Activated CD4-positive, alpha-beta T cell treated with anti-CD3 and anti-CD28 coated beads, Interleukin-10, Interleukin-2, amounts not matched to agents 100 ng/mL and 50 ng/mL, durations not matched to agents 16 hours and 8 hours (primary cell): ENCODE measurements at regions not wholly inside any gene's neighbourhood (a gene's known extent, or its start where the extent isn't known, plus 50 kb on each side); places are given as distances from the start of the nearest gene placed in this dataset.
A peak's percentile ranks its signal among the peaks of the same experiment; 100 is the strongest.
"Not testable (repeated sequence)": the region's sequence is repeated elsewhere in the genome, so short reads cannot be mapped to it uniquely, and the experiment has no call there.

Source experiments
- DNase-seq: peaks from one replicate; pipeline ENCODE4 v3.0.0-alpha.2; 2020

DNA sequence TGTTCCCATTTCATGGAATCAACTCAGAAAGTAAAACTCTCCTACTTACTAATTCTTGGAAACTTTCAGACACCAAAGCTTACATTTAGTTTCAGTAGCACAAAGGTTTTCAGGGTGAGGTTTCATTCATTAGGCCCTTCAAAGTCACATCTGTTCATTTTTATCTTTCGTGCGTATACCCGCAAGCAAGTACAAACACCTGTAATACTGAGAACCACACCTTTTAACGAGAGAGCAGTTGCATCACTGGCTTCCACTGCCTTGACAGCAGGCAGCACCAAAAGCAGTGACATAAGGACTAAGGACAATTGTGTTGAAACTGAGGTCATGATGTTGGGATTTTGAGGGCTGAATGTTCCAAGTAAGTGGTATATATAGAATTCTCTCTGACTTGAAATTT lies 60.5 kb downstream of the GOLGA6L22 start:
- DNase-seq: peak; percentile 33

DNA sequence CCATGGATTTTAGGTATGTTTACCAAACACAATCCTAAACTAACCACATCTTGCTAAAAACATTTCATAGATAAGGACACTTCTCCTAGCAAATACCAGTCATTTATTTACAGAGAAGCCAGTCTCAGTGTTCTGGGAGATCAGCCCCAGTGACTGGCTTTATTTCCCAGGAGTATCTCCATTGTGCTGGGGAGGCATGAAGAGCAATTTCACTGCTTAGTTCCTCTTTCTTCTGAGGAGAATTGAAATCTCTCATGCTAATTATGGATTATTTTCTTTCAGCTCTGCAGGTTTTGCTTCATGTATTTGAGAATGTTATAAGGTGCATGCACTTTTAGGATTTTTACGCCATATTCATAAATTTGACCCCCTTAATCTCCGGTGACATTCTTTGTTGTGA lies 67.8 kb downstream of the GOLGA6L22 start:
- DNase-seq: not testable (repeated sequence)

DNA sequence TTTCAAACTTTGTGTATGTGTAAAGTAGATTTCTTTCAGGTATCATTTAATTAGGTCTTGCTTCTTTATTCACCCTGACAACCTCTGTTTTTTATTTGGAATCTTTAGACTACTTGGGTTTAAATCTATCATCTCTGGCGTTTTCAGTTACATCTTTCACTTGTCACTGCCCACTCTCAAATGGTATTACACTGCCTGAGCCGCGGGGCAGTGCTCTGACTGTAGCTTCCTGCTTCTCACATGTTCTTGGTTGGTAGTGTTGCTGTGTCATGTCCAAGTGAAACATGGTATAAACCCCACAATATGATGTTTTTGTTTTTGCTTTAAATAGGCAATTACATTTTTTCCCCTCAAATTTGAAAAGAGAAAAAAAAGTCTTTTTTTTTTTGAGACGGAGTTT lies 68.3 kb downstream of the GOLGA6L22 start:
- DNase-seq: peak; percentile 0

DNA sequence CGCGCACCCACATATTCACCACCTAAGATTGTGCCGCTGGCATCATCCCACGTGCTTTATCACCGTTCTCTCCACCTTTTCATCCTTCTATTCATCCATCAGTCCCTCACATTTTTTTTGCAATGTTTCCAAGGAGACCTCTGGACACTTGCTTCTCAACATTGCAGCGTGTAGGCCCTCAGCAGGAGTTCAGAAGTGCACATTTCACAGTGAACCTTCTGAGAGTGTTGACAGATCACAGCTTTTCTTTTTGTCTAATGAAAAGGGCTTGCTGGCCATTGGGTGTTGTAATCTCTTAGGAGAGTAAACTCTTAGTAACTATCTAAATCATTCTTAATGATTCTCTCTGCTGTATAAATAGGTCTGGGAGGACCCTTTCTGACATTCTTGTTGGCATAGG lies 70.5 kb downstream of the GOLGA6L22 start:
- not testable (repeated sequence) for DNase-seq

DNA sequence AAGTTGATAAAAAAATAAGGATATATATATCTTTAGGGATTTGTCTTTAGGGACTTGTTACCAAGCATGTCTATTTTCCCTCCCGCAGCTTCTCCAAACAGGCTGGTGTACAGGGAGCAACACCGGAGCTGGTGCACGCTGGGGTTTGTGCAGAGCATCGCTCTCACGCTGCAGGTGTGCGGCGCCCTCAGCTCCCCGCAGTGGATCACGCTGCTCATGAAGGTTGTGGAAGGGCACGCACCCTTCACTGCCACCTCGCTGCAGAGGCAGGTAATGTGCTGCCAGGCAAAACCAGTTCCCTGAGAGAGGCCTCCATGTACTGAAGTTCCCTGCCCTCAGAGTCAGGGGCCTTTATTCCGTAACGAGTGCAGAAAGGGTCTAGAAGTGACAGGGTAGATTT lies 101.0 kb downstream of the GOLGA6L22 start:
- not testable (repeated sequence) for DNase-seq

DNA sequence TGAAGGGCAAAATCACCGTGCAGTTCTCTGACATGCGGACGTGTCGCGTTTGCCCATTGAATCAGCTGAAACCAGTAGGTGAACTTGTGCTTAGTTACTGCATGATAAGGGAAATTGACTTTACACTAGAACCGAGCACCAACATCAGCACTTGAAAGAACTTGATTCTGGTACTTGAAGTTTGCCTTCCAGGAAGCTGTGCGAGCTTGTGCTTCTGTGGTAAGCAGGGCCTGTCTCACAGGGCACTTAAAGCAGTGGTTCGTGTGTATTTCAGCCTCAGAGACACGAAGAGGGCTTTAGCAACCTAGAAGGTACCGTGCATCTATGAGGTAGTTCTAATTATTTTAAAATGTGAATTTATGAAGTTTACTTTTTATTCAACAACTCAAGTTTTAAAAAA lies 103.0 kb downstream of the GOLGA6L22 start:
- not testable (repeated sequence) for DNase-seq

DNA sequence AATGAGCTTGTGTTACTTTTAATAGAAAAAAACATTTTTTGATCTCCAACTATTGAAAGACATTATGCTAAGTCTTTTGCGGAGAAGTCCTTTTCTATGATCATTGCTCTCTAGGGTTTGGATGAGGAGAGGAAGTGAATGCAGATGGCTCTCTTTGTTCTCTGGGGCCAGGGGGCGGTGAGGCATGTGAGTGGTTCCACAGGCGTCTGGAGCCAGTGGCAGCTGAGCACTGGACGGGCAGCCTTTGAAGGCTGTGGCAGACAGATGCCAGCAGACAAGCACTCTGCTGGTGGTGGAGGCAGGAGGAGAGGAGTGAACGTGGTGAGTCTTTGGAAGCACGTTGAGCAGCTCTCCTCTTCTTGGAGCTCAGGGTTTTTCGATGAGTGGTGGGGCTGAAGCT lies 107.8 kb downstream of the GOLGA6L22 start:
- DNase-seq: not testable (repeated sequence)

DNA sequence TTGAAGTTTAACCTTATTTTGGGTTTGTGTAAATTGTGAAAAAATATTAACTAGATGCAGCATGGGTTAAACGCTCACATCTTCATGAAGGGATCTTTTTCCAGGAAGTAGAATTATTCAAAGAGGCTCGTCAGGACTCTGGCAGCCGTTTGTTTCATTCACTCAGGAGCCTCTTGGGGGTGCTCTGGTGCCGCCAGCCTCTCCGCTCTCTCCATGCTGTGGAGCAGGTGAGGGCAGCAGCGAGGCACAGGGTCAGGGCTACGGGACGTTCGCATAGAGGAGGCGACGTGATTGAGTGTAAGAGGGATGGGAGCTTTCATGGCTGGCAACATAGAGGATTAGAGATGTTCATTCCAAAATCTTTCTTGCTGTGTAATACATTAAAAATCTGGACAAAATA lies 110.8 kb downstream of the GOLGA6L22 start:
- not testable (repeated sequence) for DNase-seq

DNA sequence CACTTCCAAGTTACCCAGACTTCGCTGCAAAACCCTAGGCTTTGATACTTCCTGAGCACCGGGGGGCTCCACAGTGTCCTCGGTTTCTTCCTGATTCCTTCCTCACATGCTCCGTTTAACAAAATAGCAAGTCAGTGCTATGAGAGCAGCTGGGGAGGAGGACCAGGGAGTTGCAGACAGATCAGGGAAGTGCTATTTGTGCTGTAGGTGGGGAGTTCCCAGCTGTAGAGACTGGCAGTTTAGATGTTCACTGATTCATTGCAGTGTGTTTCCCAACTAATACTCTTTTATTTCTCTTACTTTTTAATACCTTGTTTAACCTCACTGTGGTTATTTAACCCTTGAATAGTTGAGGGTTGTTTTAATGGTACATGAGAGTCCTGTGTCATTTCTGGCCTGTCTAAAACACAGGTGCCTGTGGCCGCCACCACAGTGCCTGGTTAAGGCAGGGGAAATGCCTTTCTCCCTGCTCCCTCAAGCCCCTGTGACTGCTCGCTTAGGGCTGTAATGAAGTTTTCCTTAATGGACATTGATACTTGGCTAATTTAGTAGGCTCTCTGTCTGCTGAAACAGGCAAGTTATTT lies 113.5 kb downstream of the GOLGA6L22 start:
- not testable (repeated sequence) for DNase-seq

DNA sequence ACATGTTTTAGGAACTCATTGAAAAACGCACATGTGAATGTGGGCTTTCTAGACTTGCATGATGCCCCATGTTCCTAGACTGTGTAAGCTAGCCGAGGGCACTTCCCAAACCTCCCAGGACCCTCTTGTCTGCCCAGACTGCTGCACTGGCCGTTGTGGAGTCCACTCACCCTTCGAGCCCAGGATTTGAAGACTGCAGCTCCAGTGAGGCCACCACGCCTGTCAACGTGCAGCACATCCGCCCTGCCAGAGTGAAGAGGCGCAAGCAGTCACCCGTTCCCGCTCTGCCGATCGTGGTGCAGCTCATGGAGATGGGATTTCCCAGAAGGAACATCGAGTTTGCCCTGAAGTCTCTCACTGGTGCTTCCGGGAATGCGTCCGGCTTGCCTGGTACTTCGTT lies 114.1 kb downstream of the GOLGA6L22 start:
- not testable (repeated sequence) for DNase-seq

DNA sequence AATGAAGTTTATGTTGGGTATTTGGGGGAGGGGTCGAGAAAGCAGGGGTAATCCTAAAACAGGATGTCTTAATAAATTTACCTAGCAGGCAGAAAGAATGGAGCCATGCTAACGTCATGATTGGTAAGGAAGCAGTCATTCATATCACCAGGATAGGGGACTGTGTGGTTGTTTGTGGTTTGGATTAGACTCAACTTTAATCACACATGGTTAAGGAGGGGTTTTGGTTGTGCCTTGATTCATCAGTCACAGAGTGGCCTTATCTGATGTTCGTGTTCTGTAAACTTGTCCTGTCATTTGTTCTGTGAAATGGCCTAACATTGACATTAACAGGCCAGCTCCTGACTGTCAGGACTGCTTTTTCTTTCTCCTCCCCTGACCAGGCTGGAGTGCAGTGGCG lies 119.1 kb downstream of the GOLGA6L22 start:
- not testable (repeated sequence) for DNase-seq

DNA sequence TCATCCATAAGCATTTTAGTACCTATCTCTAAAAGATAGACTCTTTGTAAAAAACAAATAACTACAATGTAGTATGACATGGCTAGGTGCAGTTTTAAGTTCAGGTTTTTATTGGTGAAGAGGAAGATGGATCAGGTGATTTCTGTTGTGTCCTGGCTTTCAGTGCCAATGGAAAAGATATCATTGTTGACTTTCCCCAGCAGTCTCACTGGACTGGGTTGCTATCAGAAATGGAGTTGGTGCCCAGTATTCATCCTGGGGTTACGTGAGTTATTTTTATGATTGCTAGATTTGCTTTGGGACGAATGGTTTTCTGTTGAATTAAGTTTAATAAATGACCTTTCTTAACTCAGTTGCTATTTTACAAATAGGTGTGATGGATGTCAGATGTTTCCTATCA lies 120.5 kb downstream of the GOLGA6L22 start:
- DNase-seq: not testable (repeated sequence)

DNA sequence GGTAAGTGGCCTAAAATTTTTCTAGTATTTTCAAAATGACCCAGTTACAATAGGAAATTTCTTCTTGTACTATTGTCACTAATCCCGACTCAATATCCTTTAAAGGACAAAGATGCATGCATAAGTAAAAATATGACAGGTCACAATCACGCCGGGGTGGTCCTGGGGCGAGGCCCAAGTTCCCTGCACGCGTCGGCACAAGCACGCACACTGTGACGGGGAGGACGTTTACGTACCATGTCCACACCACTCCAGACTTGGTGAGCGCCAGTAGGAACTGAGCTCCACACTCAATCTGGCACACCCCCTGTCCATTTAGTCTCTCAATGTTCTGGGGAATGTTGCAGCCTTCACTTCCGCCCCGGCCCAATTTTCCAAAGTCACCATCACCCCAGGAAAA lies 128.7 kb downstream of the GOLGA6L22 start:
- DNase-seq: not testable (repeated sequence)

DNA sequence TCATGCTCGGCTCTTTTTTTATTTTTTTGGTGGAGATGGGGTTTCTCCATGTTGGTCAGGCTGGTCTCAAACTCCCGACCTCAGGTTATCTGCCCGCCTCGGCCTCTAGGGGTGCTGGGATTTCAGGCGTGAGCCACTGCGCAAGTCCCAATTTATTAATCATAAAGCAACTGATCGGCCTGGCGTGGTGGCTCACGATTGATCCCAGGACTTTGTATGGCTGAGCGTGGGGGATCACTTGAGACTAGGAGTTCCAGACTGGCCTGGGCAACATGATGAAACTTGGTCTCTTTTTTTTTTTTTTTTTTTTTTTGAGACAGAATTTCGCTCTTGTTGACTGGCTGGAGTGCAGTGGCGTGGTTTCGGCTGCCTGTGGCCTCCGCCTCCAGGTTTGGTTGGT lies 139.8 kb downstream of the GOLGA6L22 start:
- DNase-seq: not testable (repeated sequence)

DNA sequence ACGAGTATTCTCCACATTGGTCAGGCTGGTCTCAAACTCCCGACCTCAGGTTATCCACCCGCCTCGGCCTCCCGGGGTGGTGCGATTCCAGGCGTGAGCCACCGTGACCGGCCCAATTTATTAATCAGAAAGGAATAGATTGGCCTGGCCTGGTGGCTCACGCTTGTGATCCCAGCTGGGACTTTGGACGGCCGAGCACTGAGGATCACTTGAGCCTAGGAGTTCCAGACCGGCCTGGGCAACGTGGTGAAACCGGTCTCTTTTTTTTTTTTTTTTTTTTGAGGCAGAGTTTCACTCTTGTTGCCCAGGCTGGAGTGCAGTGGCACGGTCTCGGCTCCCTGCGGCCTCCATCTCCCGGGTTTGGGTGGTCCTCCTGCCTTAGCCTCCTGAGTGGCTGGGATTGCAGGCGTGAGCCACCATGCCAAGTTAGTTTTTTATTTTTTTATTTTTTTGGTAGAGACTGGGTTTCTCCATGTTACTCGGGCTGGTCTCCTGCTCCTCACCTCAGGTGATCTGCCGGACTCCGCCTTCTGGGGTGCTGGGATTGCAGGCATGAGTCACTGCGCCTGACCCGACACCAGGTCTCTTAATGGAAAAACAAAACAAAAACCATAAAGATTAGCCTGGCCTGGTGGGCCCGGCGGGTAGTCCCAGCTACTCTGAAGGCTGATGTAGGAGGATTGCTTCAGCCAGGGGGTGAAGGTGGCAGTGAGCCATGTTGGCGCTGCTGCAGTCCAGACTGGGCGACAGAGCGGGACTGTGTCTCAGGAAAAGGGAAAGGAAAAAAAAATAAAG lies 141.0 kb downstream of the GOLGA6L22 start:
- not testable (repeated sequence) for DNase-seq

DNA sequence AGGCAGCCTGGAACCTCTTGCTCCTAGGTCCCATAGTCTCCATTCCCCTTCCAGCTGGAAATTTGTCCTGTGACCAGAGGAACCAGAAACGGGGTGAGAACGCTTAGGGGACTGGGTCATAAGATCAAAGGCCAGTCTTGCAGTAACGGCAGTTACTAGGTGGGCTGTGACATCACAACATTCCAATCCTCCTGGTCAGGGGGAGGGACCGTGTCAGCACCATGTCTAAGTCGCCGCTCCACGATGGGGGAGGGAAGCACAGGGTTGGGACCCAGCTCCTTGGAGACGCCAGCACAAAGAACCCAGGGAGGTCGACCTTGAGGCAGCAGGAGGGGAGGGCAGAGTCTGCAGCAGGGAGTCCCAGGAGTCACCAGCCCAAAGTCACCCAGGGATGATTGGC lies 158.3 kb downstream of the GOLGA6L22 start:
- DNase-seq: not testable (repeated sequence)

DNA sequence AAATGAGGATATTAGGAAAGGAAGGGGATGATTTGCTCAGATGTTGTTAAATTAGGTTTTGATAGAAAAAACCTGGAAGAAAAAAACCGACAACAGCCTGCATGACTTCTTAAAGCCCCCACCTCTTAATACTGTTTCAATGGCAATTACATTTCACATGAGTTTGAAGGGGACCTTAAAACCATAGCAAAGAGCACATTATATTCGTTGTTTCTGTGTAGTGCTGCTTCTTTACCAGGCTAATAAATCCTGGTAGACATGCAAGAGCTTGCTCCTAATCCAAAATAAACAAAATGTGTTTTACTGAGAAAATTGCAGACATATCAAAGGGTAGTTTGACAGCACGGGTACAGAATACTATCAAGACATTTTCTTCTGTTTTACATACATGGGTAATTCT lies 154.7 kb upstream of the NIPA1 start:
- DNase-seq: not testable (repeated sequence)

DNA sequence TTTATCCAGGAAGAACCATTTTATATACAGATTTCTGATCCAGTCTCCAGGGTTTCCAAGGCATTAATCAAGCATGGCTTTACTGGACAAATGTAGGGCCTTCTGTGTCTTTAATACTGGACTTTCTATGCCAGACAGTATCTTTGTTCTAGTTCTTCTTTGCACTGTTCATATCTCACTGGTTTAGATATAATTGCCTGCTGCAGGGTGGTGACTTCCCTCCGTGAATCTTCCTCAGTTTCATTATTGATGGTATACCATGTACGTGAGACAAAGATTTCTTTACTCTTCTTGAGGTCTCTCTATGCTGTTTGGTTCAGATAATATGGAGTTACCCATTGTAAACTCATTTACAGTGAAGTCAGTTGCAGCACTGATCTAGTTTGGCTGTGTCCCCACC lies 146.5 kb upstream of the NIPA1 start:
- DNase-seq: not testable (repeated sequence)

DNA sequence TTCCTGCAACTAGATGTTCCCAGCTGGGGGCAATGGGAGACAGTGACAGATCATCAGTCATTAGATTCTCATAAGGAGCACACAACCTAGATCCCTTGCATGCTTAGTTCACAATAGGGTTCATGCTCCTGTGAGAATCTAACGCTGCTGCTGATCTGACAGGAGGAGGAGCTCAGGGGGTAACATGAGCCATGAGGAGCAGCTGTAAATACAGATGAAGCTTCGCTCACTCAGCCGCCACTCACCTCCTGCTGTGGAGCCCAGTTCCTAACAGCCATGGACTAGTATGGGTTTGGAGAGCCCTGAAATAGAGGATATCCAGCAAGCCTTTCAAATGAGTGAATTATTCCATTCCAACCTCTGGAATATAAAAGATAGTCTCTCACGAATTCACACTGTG lies 137.0 kb upstream of the NIPA1 start:
- DNase-seq: not testable (repeated sequence)

DNA sequence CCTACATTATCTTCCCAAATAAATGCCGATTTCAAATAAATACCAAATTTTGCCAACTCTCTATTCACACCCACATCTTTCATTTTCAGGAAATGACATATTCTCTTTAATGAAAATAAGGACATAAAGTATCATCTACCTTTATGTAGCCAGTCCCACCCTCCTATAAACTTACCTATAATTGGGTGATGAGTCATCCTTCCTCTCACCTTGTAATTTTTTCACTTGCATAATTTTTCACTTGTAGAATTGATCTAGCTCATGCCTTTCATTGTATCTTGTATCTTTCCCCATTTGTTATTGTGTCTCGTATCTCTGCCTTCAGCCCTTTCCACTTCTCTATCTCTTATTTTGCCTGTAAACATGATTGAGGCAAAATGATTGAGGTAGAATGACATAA lies 135.3 kb upstream of the NIPA1 start:
- DNase-seq: not testable (repeated sequence)

DNA sequence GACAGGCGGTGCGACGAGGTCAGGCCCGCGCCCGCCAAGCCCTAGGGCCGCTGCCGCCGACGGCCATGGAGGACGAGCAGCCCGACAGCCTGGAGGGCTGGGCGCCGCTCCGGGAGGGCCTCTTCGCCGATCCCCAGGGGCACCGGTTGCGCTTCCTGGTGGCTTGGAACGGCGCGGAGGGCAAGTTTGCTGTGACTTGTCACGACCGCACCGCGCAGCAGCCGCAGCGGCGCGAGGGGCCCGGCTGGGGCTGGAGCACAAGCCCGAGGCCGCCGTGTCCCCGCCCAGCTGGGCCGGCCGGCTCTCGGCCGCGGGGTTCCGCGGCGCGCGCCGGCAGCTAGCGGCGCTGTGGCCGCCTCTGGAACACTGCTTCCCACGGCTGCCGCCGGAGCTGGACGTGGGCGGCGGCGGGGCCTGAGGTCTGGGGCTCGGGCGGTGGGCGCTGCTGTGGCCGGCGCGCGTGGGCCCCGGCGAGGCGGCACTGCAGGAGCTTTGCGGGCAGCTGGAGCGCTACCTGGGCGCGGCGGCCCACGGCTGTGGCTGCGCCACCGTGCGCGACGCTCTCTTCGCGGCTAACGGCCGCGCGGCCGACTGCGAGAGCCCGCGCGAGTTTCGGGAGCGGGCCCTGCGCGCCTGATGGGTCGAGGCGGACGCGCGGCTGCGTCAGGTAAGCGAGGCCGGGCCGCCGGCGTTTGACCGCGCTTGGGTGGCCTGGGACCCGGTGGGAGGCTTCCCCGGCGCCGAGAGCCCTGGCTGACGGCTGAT lies 122.0 kb upstream of the NIPA1 start:
- peak; percentile 6 for DNase-seq

DNA sequence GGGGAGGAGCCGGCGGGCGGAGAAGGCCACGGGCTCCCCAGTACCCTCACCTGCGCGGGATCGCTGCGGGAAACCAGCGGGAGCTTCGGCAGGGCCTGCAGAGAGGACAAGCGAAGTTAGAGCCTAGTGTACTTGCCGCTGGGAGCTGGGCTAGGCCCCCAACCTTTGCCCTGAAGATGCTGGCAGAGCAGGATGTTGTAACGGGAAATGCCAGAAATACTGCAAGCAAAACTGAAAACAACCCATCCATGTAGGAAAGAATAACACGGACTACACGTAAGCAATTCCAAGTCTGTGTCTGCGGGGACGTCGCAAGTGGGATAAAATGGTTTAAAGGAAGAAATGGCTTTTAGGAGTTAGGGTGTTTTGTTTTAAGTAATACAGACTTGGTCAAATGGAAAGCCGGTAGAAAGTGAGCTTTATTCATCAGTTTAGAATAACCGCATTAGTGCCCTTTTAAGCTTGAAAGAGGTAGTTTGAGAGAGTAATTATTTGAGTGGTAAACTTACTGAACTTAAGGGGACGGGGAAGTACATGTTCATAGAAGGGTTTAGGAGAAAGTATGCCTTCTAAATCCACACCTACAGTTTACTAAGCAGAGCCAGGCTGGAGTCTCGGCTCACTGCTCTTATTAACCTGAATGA lies 121.3 kb upstream of the NIPA1 start:
- DNase-seq: peak; percentile 29

DNA sequence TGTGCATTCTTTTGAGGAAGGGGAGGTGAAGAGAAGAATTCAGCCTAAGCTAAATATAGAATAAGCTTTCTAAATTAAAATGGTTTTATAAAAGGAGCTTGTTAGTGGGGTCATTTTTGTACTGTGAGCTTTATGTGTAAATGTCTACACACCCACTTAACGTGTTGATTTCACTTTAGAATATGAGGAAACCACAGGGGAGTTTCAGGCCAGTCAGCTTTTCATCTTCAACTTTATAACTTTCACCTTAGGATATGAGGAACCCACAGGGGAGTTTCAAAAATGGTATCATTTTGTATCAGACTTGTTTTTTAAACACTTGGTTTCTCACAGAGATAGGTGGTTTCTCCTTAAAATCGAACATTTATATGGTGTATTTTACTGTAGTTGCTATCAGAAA lies 120.7 kb upstream of the NIPA1 start:
- peak; percentile 77 for DNase-seq
